GM18858 (cell line): ENCODE measurements at regions not wholly inside any gene's neighbourhood (a gene's known extent, or its start where the extent isn't known, plus 50 kb on each side); places are given as distances from the start of the nearest gene placed in this dataset.
"Not testable (repeated sequence)": the region's sequence is repeated elsewhere in the genome, so short reads cannot be mapped to it uniquely, and the experiment has no call there.

Experiments
- ATAC-seq: cut with Tn5 transposase; IDR thresholded peaks from one replicate; pipeline ENCODE4 v1.9.1; 2021; ENCODE audit not compliant: unreplicated experiment

DNA sequence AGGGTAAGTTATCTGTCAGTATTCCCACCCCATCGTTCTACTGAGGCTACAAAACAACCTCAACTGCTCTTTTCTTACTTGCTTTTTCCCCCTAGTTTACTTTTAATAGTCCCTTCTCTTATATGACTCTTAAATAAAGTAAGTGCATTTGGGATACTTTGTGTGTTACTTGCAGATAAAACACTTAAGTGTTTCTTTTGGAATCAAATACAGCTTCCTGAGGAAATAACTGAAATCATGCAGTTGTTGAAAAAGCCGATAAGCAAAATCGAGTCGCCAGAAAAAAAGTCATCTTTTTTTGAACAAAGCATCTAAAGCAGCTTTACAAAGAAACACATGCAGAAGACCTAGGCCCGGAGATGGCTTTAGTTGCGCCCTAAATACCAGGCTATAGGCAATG lies 53.5 kb upstream of the EPB41L4A start:
- ATAC-seq: no peak

DNA sequence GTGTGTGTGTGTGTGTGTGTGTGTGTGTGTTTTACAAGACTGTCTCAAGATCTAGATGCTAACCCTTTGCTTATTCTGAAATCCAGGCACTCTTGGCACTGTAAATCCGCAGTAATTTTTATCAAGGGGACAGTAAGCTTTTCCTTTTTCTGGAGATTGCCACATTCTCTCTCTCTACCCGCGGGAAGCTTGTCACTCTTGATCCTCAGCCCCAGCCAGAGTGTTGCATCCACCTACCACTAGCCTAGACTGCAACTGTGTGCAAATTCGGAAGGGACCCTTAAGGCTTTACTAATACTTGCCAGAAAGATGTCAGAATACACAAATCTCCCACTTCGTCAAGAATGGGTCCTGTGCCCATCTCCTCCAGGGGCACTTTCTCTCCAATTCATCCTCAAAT lies 54.9 kb upstream of the EPB41L4A start:
- ATAC-seq: no peak

- ATAC-seq: no peak
Observed at GRCh38 chr5:112475747-112476365, 56.8 kb upstream of the EPB41L4A start.

DNA sequence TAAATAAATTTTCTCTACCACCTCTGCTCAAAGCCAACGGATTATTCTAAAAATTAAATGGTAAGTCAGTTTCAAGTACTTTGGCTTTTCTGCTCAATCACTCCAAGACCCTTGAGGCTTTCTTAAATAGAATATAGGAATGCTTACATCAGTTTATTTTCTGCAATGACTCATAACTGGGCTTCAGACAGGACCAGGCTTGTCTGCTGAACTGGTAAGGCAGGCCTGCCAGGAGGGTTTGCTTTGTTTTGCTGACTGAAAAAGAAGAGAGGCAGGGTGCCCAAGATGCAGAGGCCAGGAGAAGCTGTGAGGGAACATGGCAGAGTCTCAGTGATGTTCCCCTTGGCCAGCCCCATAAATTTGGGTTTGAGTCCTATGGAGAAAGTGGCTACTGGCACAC lies 60.3 kb upstream of the EPB41L4A start:
- ATAC-seq: no peak

- ATAC-seq: no peak
Observed at GRCh38 chr5:112480501-112480900, 61.4 kb upstream of the EPB41L4A start.

GRCh38 chr5:112483704-112484103 lies 64.6 kb upstream of the EPB41L4A start:
- ATAC-seq: no peak

- no peak for ATAC-seq
Observed at GRCh38 chr5:112485934-112486355, 66.9 kb upstream of the EPB41L4A start.

- ATAC-seq: no peak
Observed at GRCh38 chr5:112491257-112491656, 72.2 kb upstream of the EPB41L4A start.

DNA sequence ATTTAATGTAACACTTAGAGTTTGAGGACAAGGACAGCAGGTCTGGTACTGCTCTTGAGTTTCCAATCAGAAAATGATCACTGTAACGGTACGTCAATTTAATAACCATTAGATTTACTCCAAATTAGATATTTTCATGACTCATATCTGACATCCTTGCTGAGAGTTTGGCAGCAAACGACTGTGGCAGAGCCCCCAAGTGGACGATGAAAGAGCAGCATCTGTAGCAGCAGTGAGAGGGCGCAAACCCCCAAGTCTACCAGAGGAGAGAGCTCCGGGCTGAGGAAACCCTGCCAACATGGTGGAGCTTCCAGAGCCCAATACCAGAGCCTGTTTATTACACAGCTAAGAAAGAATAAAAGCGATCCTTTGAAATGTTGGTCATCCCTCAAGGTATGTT lies 73.2 kb upstream of the EPB41L4A start:
- peak; percentile 99 for ATAC-seq

DNA sequence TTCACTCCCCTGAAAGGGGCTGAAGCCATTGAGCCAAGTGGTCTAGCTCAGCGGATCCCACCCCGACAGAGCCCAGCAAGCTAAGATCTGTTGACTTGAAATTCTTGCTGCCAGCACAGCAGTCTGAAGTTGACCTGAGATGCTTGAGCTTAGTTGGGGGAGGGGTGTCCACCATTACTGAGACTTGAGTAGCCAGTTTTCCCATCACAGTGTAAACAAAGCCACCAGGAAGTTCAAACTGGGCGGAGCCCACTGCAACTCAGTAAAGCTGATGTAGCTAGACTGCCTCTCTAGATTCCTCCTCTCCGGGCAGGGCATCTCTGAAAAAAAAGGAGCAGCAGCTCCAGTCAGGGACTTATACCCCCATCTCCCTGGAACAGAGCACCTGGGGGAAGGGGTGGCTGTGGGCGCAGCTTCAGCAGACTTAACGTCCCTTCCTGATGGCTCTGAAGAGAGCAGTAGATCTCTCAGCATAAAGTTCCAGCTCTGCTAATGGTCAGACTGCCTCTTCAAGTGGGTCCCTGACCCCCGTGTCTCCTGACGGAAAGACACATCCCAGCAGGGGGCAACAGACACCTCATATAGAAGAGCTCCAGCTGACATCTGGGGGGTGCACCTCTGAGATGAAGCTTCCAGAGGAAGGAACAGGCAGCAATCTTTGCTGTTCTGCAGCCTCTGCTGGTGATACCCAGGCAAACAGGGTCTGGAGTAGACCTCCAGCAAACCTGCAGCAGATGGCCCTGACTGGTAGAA lies 84.8 kb upstream of the EPB41L4A start:
- not testable (repeated sequence) for ATAC-seq

DNA sequence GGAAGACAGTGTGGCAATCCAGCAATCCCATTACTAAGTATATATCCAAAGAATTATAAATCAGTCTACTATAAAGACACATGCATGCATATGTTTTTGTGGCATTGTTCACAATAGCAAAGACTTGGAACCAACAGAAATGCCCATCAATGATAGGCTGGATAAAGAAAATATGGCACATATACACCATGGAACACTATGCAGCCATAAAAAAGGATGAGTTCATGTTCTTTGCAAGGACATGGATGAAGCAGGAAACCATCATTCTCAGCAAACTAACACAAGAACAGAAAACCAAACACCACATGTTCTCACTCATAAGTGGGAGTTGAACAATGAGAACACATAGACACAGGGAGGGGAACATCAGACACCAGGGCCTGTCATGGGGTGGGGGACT lies 90.0 kb upstream of the EPB41L4A start:
- ATAC-seq: not testable (repeated sequence)

DNA sequence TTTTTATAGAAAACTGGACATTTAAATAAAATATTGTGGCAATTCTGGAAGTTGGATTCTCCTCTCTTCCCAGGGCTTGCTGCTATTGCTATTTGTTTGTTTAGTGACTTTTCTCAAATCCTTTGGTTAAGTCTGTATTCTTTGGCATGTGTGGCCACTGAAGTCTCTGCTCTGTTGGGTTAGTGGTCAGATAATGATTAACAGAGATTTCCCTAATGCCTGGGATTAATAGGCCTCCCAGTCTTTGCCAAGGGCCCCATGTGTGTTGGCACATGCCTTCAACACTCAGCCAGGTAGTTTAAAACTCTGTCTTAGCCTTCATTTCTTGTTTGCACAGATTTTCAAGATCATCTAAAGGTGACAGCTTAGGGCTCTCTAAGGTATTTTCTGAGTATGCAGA lies 92.8 kb upstream of the EPB41L4A start:
- no peak for ATAC-seq

DNA sequence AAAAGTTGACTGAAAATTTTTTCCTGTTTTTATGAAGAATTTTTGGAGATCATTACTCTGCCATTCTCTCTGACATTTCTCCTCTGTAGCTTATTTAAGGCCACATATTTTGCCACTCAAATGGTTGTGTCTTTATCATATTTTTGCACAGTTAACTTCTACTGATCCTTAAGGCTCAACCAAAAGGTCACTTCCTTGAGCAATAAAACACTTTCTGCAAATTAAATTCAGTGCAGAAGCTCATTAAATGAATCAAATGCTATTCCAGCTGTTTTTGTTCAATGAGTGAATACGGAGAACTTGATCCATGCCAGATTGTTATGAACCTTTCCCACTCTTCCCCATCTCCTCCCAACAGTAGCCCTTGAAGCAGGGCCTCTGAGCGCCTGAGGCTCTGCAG lies 93.8 kb upstream of the EPB41L4A start:
- ATAC-seq: no peak

GRCh38 chr5:112514111-112514510 lies 95.0 kb upstream of the EPB41L4A start:
- no peak for ATAC-seq

DNA sequence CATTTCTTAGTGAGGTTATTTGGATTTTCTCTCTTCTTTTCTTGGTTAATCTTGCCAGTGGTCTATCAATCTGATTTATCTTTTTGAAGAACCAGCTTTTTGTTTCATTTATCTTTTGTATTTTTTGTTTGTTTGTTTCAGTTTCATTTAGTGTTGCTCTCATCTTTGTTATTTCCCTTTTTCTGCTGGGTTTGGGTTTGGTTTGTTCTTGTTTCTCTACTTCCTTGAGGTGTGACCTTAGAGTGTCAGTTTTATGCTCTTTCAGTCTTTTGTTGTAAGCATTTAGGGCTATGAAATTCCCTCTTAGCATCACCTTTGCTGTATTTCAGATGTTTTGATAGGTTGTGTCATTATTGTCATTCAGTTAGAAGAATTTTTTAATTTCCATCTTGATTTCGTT lies 101.4 kb upstream of the EPB41L4A start:
- ATAC-seq: not testable (repeated sequence)

DNA sequence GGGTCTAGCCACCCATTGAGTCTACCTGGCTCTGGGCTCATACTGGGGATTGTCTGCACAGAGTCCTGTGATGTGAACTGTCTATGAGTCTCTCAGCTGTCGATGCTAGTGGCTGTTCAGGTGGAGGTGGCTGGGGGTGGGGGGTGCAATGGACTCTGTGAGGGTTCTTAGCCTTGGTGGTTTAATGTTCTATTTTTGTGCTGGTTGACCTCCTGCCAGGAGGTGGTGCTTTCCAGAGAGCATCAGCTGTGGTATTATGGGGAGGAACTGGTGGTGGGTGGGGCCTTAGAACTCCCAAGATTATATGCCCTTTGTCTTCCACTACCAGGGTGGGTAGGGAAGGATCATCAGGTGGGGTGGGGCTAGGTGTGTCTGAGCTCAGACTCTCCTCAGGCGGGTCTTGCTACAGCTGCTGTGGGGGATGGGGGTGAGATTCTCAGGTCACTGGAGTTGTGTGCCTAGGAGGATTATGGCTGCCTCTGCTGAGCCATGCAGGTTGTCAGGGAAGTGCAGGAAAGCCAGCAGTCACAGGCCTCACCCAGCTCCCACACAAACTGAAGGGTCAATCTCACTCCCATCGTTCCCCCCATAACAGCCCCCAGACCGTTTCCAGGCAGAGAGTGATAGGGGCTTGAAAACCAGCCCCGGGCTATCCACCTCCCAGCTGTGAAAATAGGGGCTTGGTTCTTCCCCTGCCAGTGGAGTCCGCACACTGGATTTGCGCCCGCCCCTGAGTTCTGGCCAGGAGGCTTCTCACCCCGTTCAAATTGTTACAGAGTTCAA lies 104.0 kb upstream of the EPB41L4A start:
- ATAC-seq: peak; percentile 42

GRCh38 chr5:112523674-112524263 lies 104.7 kb upstream of the EPB41L4A start:
- peak; percentile 55 for ATAC-seq

GRCh38 chr5:112525217-112525616 lies 106.1 kb upstream of the EPB41L4A start:
- ATAC-seq: no peak

DNA sequence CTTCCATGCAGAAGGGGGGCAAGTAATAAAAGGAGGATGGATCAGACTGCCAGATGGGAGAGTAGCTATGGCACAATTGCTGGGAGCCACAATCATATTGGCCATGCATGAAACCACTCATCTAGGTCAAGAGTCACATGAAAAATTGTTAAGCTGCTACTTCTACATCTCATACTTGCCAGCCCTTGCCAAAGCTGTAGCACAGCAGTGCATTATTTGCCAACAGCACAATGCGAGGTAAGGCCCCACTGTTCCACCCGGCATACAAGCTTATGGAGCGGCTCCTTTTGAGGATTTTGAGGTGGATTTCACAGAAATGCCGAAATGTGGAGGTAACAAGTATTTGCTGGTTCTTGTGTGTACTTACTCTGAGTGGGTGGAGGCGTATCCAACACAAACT lies 109.9 kb upstream of the EPB41L4A start:
- no peak for ATAC-seq

GRCh38 chr5:112529525-112529924 lies 110.4 kb upstream of the EPB41L4A start:
- ATAC-seq: no peak

- peak; percentile 37 for ATAC-seq
Observed at GRCh38 chr5:112532654-112533360, 113.7 kb upstream of the EPB41L4A start.
